Esophagus muscularis mucosa (tissue), 4 donors: ENCODE measurements at regions not wholly inside any gene's neighbourhood (a gene's known extent, or its start where the extent isn't known, plus 50 kb on each side); places are given as distances from the start of the nearest gene placed in this dataset.

ENCODE experiments used
- DNase-seq: peaks from one replicate; pipeline ENCODE4 v3.0.0-alpha.2; 2017; ENCODE audit errors: extremely low spot score
- H3K27ac ChIP-seq, 4 donors: fragments of 200-600 bp; sonication (generic); replicated peaks in 1 of 4; 1 replicate in 3 of 4; 2 replicates in 1 of 4; pipeline ENCODE4 v1.5.1; 2016 to 2019; ENCODE audit warnings: mild to moderate bottlenecking in 1 of 4
- H3K27me3 ChIP-seq, 4 donors: fragments of 200-600 bp; sonication (generic); one replicate each; pipeline versions ENCODE4 v1.5.1 to v1.6.0; 2016 to 2019
- H3K36me3 ChIP-seq, 4 donors: fragments of 200-600 bp; sonication (generic); one replicate each; pipeline ENCODE4 v1.5.1; 2016 to 2019
- H3K4me1 ChIP-seq, 4 donors: fragments of 200-600 bp; sonication (generic); one replicate each; pipeline ENCODE4 v1.5.1; 2016 to 2019
- H3K4me3 ChIP-seq, 4 donors: fragments of 200-600 bp; sonication (generic); 1 replicate in 2 of 4; 2 replicates in 2 of 4; pipeline ENCODE4 v1.5.1; 2016 to 2019; ENCODE audit warnings: mild to moderate bottlenecking in 4 of 4, moderate library complexity in 1 of 4
- H3K9me3 ChIP-seq, 4 donors: fragments of 200-600 bp; sonication (generic); 1 replicate in 3 of 4; 2 replicates in 1 of 4; pipeline ENCODE4 v1.5.1; 2016 to 2019
- CTCF ChIP-seq, 3 experiments: fragments of 200-600 bp in 2 of 3; fragments of 450-650 bp in 1 of 3; sonication (generic) in 2 of 3; IDR thresholded peaks; one replicate each; pipeline ENCODE4 v1.5.1; 2017 to 2019; ENCODE audit warnings: antibody characterized with exemption in 3 of 3, mild to moderate bottlenecking in 2 of 3, moderate library complexity in 1 of 3
- EP300 ChIP-seq: sonication (generic); formaldehyde crosslinking; IDR thresholded peaks from one replicate; pipeline ENCODE4 v1.6.1; 2017; ENCODE audit warnings: antibody characterized with exemption
- POLR2A ChIP-seq: fragments of 450-650 bp; IDR thresholded peaks from one replicate; pipeline ENCODE4 v1.6.1; 2017; ENCODE audit warnings: antibody characterized with exemption, moderate library complexity, mild to moderate bottlenecking, low read depth
- POLR2AphosphoS5 ChIP-seq, 2 donors: sonication (generic); formaldehyde crosslinking; IDR thresholded peaks; one replicate each; pipeline ENCODE4 v1.6.1; 2017; ENCODE audit warnings: antibody characterized with exemption in 2 of 2
- WGBS: methylation state at CpG from one replicate; pipeline ENCODE4 v1.1.5; 2018; 5-methylcytosine and 5-hydroxymethylcytosine counted together
- intact Hi-C: fragments of 100-400 bp; cut with DNase I; formaldehyde crosslinking; loops from one replicate; pipeline ENCODE4 v1.15.1; 2023

GRCh38 chr10:8438603-8439002 is 384.1 kb downstream of the GATA3 start:
- TF ChIP-seq POLR2A (no peak), POLR2AphosphoS5 (IDR thresholded peaks at IDR 0.05) (no peak), CTCF (IDR thresholded peaks at IDR 0.05) (no peak), EP300 (no peak)
- DNase-seq: no peak
- Histone ChIP-seq H3K36me3 (no peaks in the 10 kb centered on the region), H3K9me3 (no peaks in the 10 kb centered on the region), H3K4me1 (no peaks in the 10 kb centered on the region), H3K4me3 (no peak overlapping the region), H3K27ac (no peak overlapping the region), H3K27me3 (peaks cover 0 to 7% (median 0%) of the 10 kb centered on the region in 4 donors)
- WGBS: 42% methylated on average over 3 of the region's 3 CpGs
- intact Hi-C loops: no loop called here

DNA sequence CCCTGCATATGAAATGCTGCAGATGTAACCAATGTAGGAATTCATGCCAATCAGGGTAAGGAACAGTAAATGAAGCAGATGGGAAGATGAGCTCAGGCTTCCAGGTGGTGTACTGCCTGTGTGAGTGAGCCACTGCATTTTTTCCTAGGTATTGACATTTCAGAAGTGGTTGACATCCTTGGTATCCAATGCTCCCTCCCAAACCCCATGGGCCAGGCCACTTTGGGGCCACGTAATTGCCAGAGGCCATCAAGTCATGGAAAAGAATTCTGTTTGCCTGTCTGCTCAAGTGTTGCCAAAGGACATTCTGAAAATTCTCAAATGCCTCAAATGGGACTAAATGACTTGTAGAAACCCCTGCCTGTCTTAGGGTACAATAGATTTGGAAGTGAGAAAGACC is 384.6 kb downstream of the GATA3 start:
- 83% methylated on average over 1 of the region's 1 CpG for WGBS
- H3K27ac ChIP-seq: no peak overlapping the region
- peaks cover 0 to 7% (median 0%) of the 10 kb centered on the region in 4 donors for H3K27me3 ChIP-seq
- H3K4me1 ChIP-seq: no peaks in the 10 kb centered on the region
- H3K36me3 ChIP-seq: no peaks in the 10 kb centered on the region
- TF ChIP-seq POLR2A: no peak
- TF ChIP-seq POLR2AphosphoS5 (IDR thresholded peaks at IDR 0.05): no peak
- TF ChIP-seq CTCF (IDR thresholded peaks at IDR 0.05): no peak
- no peak for TF ChIP-seq EP300
- H3K9me3 ChIP-seq: no peaks in the 10 kb centered on the region
- no peak for DNase-seq
- no peak overlapping the region for H3K4me3 ChIP-seq
- intact Hi-C loops: no loop called here

- Histone ChIP-seq H3K36me3 (no peaks in the 10 kb centered on the region), H3K27me3 (peaks cover 0 to 30% (median 0%) of the 10 kb centered on the region in 4 donors), H3K27ac (no peak overlapping the region), H3K4me3 (no peak overlapping the region), H3K9me3 (no peaks in the 10 kb centered on the region), H3K4me1 (no peaks in the 10 kb centered on the region)
- DNase-seq: no peak
- intact Hi-C loops: no loop called here
- 24% methylated on average over 7 of the region's 7 CpGs for WGBS
- TF ChIP-seq EP300: no peak
- no peak for TF ChIP-seq POLR2A
- TF ChIP-seq POLR2AphosphoS5 (IDR thresholded peaks at IDR 0.05): no peak
- TF ChIP-seq CTCF (IDR thresholded peaks at IDR 0.05): no peak
Measured at GRCh38 chr10:8444630-8445029, 390.1 kb downstream of the GATA3 start.

- WGBS: 71% methylated on average over 1 of the region's 1 CpG
- Histone ChIP-seq H3K4me1 (no peaks in the 10 kb centered on the region), H3K9me3 (no peaks in the 10 kb centered on the region), H3K27me3 (peaks cover 0 to 30% (median 0%) of the 10 kb centered on the region in 4 donors), H3K36me3 (no peaks in the 10 kb centered on the region), H3K27ac (no peak overlapping the region), H3K4me3 (no peak overlapping the region)
- intact Hi-C loops: no loop called here
- TF ChIP-seq CTCF (IDR thresholded peaks at IDR 0.05) (no peak), POLR2AphosphoS5 (IDR thresholded peaks at IDR 0.05) (no peak), POLR2A (no peak), EP300 (no peak)
- DNase-seq: no peak
Measured at GRCh38 chr10:8445353-8445752, 390.9 kb downstream of the GATA3 start.

- no peak overlapping the region for H3K4me3 ChIP-seq
- intact Hi-C loops: no loop called here
- 80% methylated on average over 9 of the region's 9 CpGs for WGBS
- peaks cover 0 to 5% (median 0%) of the 10 kb centered on the region in 4 donors for H3K4me1 ChIP-seq
- no peak for DNase-seq
- H3K27me3 ChIP-seq: peaks cover 0 to 20% (median 0%) of the 10 kb centered on the region in 4 donors
- TF ChIP-seq EP300 (no peak), CTCF (IDR thresholded peaks at IDR 0.05) (no peak), POLR2A (no peak), POLR2AphosphoS5 (IDR thresholded peaks at IDR 0.05) (no peak)
- H3K9me3 ChIP-seq: no peaks in the 10 kb centered on the region
- H3K27ac ChIP-seq: no peak overlapping the region
- no peaks in the 10 kb centered on the region for H3K36me3 ChIP-seq
Measured at GRCh38 chr10:8449909-8450308, 395.4 kb downstream of the GATA3 start.
